ENCODE measurements at regions not wholly inside any gene's neighbourhood (a gene's known extent, or its start where the extent isn't known, plus 50 kb on each side); places are given as distances from the start of the nearest gene placed in this dataset.

GRCh38 chr1:218669431-218669830, 324.3 kb downstream of the TGFB2 start:
- TF ChIP-seq EZH2 (IDR thresholded peaks at IDR 0.05), result no peak
- no peak for TF ChIP-seq POLR2AphosphoS5 (IDR thresholded peaks at IDR 0.05; ENCODE audit: borderline replicate concordance, low read depth, low read length)
